Loucy (cell line): ENCODE measurements at regions not wholly inside any gene's neighbourhood (a gene's known extent, or its start where the extent isn't known, plus 50 kb on each side); places are given as distances from the start of the nearest gene placed in this dataset.

Source experiments
- H2AFZ ChIP-seq: fragments of 200-600 bp; sonication (generic); 2 replicates; pipeline ENCODE4 v1.6.0; 2016; ENCODE audit warnings: antibody characterized with exemption, mild to moderate bottlenecking, low read length, moderate library complexity
- H3F3A ChIP-seq: fragments of 200-600 bp; 2 replicates; pipeline ENCODE4 v1.6.0; 2016; ENCODE audit warnings: antibody characterized with exemption, low read depth, mild to moderate bottlenecking
- H3K27me3 ChIP-seq: fragments of 200-600 bp; sonication (generic); 2 replicates; pipeline ENCODE4 v1.6.1; 2014; ENCODE audit warnings: low read length, mild to moderate bottlenecking; ENCODE audit not compliant: insufficient read depth, poor library complexity, severe bottlenecking
- H3K36me3 ChIP-seq: fragments of 200-600 bp; sonication (generic); 2 replicates; pipeline ENCODE4 v1.6.1; 2016; ENCODE audit warnings: low read length; ENCODE audit not compliant: insufficient read depth
- H3K4me1 ChIP-seq: fragments of 200-600 bp; sonication (generic); 2 replicates; pipeline ENCODE4 v1.5.1; 2014; ENCODE audit warnings: low read length, mild to moderate bottlenecking; ENCODE audit not compliant: insufficient read depth, poor library complexity, severe bottlenecking
- H3K4me2 ChIP-seq: fragments of 200-600 bp; sonication (generic); 2 replicates; pipeline ENCODE4 v1.6.0; 2014; ENCODE audit warnings: antibody characterized with exemption, low read length, low read depth, mild to moderate bottlenecking; ENCODE audit not compliant: poor library complexity, severe bottlenecking
- H3K4me3 ChIP-seq: fragments of 200-600 bp; sonication (generic); 2 replicates; pipeline ENCODE4 v1.5.1; 2014; ENCODE audit warnings: low read length, mild to moderate bottlenecking, mixed read lengths; ENCODE audit not compliant: poor library complexity, severe bottlenecking
- H3K79me2 ChIP-seq: fragments of 200-600 bp; sonication (generic); 2 replicates; pipeline ENCODE4 v1.6.1; 2014; ENCODE audit warnings: low read length; ENCODE audit not compliant: insufficient read depth
- H3K9ac ChIP-seq: fragments of 200-600 bp; sonication (generic); 2 replicates; pipeline ENCODE4 v1.6.0; 2014; ENCODE audit warnings: mild to moderate bottlenecking, low read depth, low read length, moderate library complexity; ENCODE audit not compliant: poor library complexity, severe bottlenecking
- H3K9me2 ChIP-seq: fragments of 200-600 bp; sonication (generic); replicated peaks from 2 replicates; pipeline ENCODE4 v1.6.1; 2016; ENCODE audit warnings: low read depth, low read length, mixed read lengths
- H3K9me3 ChIP-seq: fragments of 200-600 bp; sonication (generic); 2 replicates; pipeline ENCODE4 v1.6.1; 2014; ENCODE audit warnings: mild to moderate bottlenecking, antibody characterized with exemption, low read length, low read depth; ENCODE audit not compliant: insufficient read depth
- H4K20me1 ChIP-seq: fragments of 200-600 bp; sonication (generic); 2 replicates; pipeline ENCODE4 v1.6.0; 2014; ENCODE audit warnings: antibody characterized with exemption, low read length, mild to moderate bottlenecking; ENCODE audit not compliant: insufficient read depth, poor library complexity, severe bottlenecking
- EZH2phosphoT487 ChIP-seq: fragments of 200-600 bp; IDR thresholded peaks from 2 replicates; pipeline ENCODE4 v1.6.1; 2018; ENCODE audit warnings: antibody characterized with exemption, mild to moderate bottlenecking, moderate library complexity, borderline replicate concordance
- TF ChIP-seq, protein P1 (sequence below): fragments of 200-600 bp; sonication (generic); conservative IDR thresholded peaks from 2 replicates; pipeline ENCODE4 v1.5.1; 2014; ENCODE audit warnings: mild to moderate bottlenecking, antibody characterized with exemption, low read length

GRCh38 chr5:124679578-124680199 lies 66.8 kb downstream of the ZNF608 start:
- Histone ChIP-seq H3K4me3 (no peak overlapping the region), H3K4me2 (no peak overlapping the region), H3K36me3 (no peaks in the 10 kb centered on the region), H4K20me1 (no peaks in the 10 kb centered on the region), H3K79me2 (no peaks in the 10 kb centered on the region), H3K9me3 (no peaks in the 10 kb centered on the region), H3K9me2 (no peaks in the 10 kb centered on the region), H3K27me3 (no peaks in the 10 kb centered on the region), H3K4me1 (no peaks in the 10 kb centered on the region), H3K9ac (no peak overlapping the region), H2AFZ (no peak overlapping the region), H3F3A (no peaks in the 10 kb centered on the region)
- TF ChIP-seq, protein P1, sequence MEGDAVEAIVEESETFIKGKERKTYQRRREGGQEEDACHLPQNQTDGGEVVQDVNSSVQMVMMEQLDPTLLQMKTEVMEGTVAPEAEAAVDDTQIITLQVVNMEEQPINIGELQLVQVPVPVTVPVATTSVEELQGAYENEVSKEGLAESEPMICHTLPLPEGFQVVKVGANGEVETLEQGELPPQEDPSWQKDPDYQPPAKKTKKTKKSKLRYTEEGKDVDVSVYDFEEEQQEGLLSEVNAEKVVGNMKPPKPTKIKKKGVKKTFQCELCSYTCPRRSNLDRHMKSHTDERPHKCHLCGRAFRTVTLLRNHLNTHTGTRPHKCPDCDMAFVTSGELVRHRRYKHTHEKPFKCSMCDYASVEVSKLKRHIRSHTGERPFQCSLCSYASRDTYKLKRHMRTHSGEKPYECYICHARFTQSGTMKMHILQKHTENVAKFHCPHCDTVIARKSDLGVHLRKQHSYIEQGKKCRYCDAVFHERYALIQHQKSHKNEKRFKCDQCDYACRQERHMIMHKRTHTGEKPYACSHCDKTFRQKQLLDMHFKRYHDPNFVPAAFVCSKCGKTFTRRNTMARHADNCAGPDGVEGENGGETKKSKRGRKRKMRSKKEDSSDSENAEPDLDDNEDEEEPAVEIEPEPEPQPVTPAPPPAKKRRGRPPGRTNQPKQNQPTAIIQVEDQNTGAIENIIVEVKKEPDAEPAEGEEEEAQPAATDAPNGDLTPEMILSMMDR = no peak
- no peak for TF ChIP-seq EZH2phosphoT487

DNA sequence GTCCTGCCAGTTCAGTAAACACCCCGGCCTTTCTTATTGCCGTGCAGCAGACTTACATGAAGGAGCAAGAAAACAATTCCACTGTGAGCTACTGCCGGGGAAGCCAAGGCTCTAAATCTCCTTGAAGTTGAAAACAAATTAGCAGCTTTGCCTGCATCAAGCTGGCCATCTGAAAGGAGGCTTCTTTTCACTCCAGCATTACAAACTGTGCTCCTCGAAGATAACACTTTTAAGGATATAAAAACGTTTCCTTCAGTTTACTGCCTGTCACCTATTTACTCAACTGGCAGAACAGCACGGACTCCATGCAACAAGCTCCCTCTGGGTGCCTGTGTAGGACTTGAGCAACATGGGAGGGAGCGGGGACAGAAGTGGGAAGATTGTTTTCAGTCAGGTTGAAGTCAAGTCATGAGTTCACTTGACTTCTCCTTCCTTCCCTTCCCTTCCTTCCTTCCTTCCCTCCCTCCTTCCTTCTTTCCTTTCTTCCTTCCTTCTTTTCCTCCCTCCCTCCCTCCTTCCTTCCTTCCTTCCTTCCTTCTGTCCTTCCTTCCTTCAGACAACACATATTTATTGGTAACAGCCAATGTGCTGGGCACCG lies 67.4 kb downstream of the ZNF608 start:
- Histone ChIP-seq H4K20me1 (no peaks in the 10 kb centered on the region), H3K9ac (no peak overlapping the region), H3K4me3 (no peak overlapping the region), H3K4me1 (no peaks in the 10 kb centered on the region), H3K9me3 (no peaks in the 10 kb centered on the region), H3K27me3 (no peaks in the 10 kb centered on the region), H3K4me2 (no peak overlapping the region), H3K79me2 (no peaks in the 10 kb centered on the region), H3F3A (no peaks in the 10 kb centered on the region), H3K9me2 (no peaks in the 10 kb centered on the region), H3K36me3 (no peaks in the 10 kb centered on the region), H2AFZ (no peak overlapping the region)
- TF ChIP-seq, protein P1 = no peak
- TF ChIP-seq EZH2phosphoT487 = no peak

- Histone ChIP-seq H3K4me2 (no peak overlapping the region), H4K20me1 (no peaks in the 10 kb centered on the region)
- TF ChIP-seq, protein P1 = no peak
- TF ChIP-seq EZH2phosphoT487 = no peak
These were observed 68.0 kb downstream of the ZNF608 start for GRCh38 chr5:124678468-124678867.

More at GRCh38 chr5:124678468-124678867, 68.0 kb downstream of the ZNF608 start:
- no peaks in the 10 kb centered on the region for H3K36me3 ChIP-seq
- no peaks in the 10 kb centered on the region for H3K9me3 ChIP-seq
- H3K27me3 ChIP-seq = no peaks in the 10 kb centered on the region
- no peak overlapping the region for H2AFZ ChIP-seq
- no peak overlapping the region for H3K9ac ChIP-seq
- no peaks in the 10 kb centered on the region for H3K9me2 ChIP-seq
- no peaks in the 10 kb centered on the region for H3F3A ChIP-seq
- no peak overlapping the region for H3K4me3 ChIP-seq
- H3K79me2 ChIP-seq = no peaks in the 10 kb centered on the region
- H3K4me1 ChIP-seq = no peaks in the 10 kb centered on the region
